Endodermal cell (in vitro differentiated cells): ENCODE measurements at regions not wholly inside any gene's neighbourhood (a gene's known extent, or its start where the extent isn't known, plus 50 kb on each side); places are given as distances from the start of the nearest gene placed in this dataset.
A peak's percentile ranks its signal among the peaks of the same experiment; 100 is the strongest.

Experiments
- DNase-seq: peaks from one replicate; pipeline ENCODE4 v3.0.0-alpha.2; 2017
- H3K27ac ChIP-seq: 2 replicates; pipeline ENCODE4 v1.5.1; 2013; ENCODE audit warnings: mild to moderate bottlenecking, low read depth, low read length, moderate library complexity
- H3K27me3 ChIP-seq: 2 replicates; pipeline ENCODE4 v1.6.1; 2013; ENCODE audit warnings: mild to moderate bottlenecking, low read length, moderate library complexity; ENCODE audit not compliant: insufficient read depth, control insufficient read depth, poor library complexity, severe bottlenecking
- H3K36me3 ChIP-seq: 2 replicates; pipeline ENCODE4 v1.7.0; 2013; ENCODE audit warnings: mild to moderate bottlenecking, low read length, moderate library complexity; ENCODE audit not compliant: control insufficient read depth, insufficient read depth
- H3K4me1 ChIP-seq: one replicate; pipeline ENCODE4 v1.7.0; 2013; ENCODE audit warnings: low read length; ENCODE audit not compliant: control insufficient read depth, insufficient read depth
- H3K4me3 ChIP-seq: 2 replicates; pipeline ENCODE4 v1.5.1; 2013; ENCODE audit warnings: mild to moderate bottlenecking, low read length, moderate library complexity
- H3K9ac ChIP-seq: 2 replicates; pipeline ENCODE4 v1.6.1; 2013; ENCODE audit warnings: mild to moderate bottlenecking, low read length, moderate library complexity; ENCODE audit not compliant: poor library complexity, severe bottlenecking; ENCODE audit errors: extremely low read depth
- H3K9me3 ChIP-seq: 2 replicates; pipeline ENCODE4 v1.6.1; 2013; ENCODE audit warnings: mild to moderate bottlenecking, low read length, moderate library complexity; ENCODE audit not compliant: control insufficient read depth
- H3K27ac Mint-ChIP-seq: 2 replicates; pipeline ENCODE4 v1.8.0; 2020; ENCODE audit warnings: mixed read lengths
- H3K27me3 Mint-ChIP-seq: 2 replicates; pipeline ENCODE4 v1.8.0; 2021; ENCODE audit warnings: mild to moderate bottlenecking, mixed read lengths; ENCODE audit not compliant: insufficient read depth
- H3K36me3 Mint-ChIP-seq: 2 replicates; pipeline ENCODE4 v1.8.0; 2020; ENCODE audit warnings: low read depth, mixed read lengths
- H3K4me1 Mint-ChIP-seq: 2 replicates; pipeline ENCODE4 v1.8.0; 2020; ENCODE audit warnings: mixed read lengths
- H3K4me3 Mint-ChIP-seq: 2 replicates; pipeline ENCODE4 v1.8.0; 2020; ENCODE audit warnings: mild to moderate bottlenecking, moderate library complexity, mixed read lengths
- H3K9me3 Mint-ChIP-seq: 2 replicates; pipeline ENCODE4 v1.8.0; 2020; ENCODE audit warnings: mild to moderate bottlenecking, mixed read lengths
- WGBS, 2 experiments: methylation state at CpG; one replicate each; pipeline versions ENCODE4 v1.1.5 to v1.1.7; 2013; ENCODE audit warnings: missing lambda C conversion rate in 2 of 2, mixed read lengths in 1 of 2; ENCODE audit not compliant: insufficient coverage in 1 of 2, insufficient read length in 1 of 2; 5-methylcytosine and 5-hydroxymethylcytosine counted together
- TF ChIP-seq, protein P1 (sequence below): fragments of 200-600 bp; sonication (generic); conservative IDR thresholded peaks from 2 replicates; pipeline ENCODE4 v1.5.0; 2021; ENCODE audit warnings: antibody characterized with exemption, mild to moderate bottlenecking

DNA sequence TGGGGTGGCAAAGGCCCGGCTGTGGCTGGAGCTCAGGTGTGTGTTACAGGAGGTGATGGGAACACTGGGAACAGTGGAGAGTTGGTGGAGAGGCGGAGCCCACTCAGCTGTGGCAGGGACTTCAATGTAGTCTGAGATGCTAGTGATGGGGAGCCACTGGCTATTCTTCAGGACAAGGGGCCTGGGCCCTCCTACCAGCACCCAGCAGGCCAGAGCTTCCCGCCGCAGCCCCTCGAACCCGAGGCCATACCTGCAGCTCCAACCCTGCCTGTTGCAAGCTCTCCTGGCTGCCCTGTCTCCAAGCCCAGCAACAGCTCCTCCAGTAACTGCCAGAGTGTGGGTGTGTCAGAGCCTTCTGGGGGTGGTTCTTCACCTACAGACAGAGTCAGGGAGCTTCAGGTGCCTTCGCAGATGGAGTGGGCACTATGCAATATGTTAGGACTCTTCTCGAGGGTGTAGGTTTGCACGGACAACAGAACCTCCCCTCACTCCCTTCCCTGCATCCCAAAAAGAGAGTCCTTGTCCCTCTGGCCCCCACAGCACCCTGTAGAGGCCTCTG, 146.2 kb upstream of the MLN start:
- no peaks in the 10 kb centered on the region for H3K36me3 ChIP-seq
- Mint-ChIP-seq H3K27ac (no peak overlapping the region), H3K4me3 (no peak overlapping the region), H3K4me1 (peaks cover 13% of the 10 kb centered on the region), H3K9me3 (no peaks in the 10 kb centered on the region), H3K27me3 (peaks cover 39% of the 10 kb centered on the region), H3K36me3 (no peaks in the 10 kb centered on the region)
- H3K9me3 ChIP-seq: no peaks in the 10 kb centered on the region
- H3K27me3 ChIP-seq: no peaks in the 10 kb centered on the region
- H3K9ac ChIP-seq: no peak overlapping the region
- H3K4me3 ChIP-seq: no peak overlapping the region
- no peak overlapping the region for H3K27ac ChIP-seq
- H3K4me1 ChIP-seq: peaks cover 12% of the 10 kb centered on the region
- WGBS, 2 experiments: 90 to 91% methylated on average over 2 to 9 of the region's 9 CpGs
- peak; percentile 48 for DNase-seq
- TF ChIP-seq, protein P1, sequence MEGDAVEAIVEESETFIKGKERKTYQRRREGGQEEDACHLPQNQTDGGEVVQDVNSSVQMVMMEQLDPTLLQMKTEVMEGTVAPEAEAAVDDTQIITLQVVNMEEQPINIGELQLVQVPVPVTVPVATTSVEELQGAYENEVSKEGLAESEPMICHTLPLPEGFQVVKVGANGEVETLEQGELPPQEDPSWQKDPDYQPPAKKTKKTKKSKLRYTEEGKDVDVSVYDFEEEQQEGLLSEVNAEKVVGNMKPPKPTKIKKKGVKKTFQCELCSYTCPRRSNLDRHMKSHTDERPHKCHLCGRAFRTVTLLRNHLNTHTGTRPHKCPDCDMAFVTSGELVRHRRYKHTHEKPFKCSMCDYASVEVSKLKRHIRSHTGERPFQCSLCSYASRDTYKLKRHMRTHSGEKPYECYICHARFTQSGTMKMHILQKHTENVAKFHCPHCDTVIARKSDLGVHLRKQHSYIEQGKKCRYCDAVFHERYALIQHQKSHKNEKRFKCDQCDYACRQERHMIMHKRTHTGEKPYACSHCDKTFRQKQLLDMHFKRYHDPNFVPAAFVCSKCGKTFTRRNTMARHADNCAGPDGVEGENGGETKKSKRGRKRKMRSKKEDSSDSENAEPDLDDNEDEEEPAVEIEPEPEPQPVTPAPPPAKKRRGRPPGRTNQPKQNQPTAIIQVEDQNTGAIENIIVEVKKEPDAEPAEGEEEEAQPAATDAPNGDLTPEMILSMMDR: no peak

DNA sequence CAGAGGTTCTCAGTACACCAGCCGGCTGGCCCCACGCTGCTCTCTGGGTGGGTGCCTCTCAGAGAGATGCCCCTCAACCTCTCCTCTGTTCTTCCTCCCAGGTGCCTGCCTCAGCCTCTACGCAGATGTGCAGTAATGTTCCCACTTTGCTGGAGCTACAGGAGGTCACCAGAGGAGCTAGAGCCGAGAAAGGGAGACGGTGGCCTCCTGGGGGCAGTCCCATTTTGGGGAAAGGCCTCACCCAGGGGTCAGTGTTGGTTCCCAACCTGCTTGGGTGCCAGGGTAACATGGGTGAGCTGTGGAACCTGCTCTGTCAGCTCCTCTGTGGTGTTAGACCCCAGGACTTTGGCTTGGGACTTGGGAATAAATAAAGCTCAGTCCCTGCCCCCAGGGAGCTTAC, 145.3 kb upstream of the MLN start:
- Mint-ChIP-seq H3K4me3 (no peak overlapping the region), H3K27ac (no peak overlapping the region), H3K9me3 (no peaks in the 10 kb centered on the region), H3K36me3 (no peaks in the 10 kb centered on the region), H3K27me3 (peaks cover 41% of the 10 kb centered on the region), H3K4me1 (peaks cover 13% of the 10 kb centered on the region)
- no peak overlapping the region for H3K9ac ChIP-seq
- no peaks in the 10 kb centered on the region for H3K27me3 ChIP-seq
- H3K4me1 ChIP-seq: peaks cover 12% of the 10 kb centered on the region
- no peaks in the 10 kb centered on the region for H3K36me3 ChIP-seq
- H3K4me3 ChIP-seq: no peak overlapping the region
- no peak for DNase-seq
- WGBS, 2 experiments: 92 to 100% methylated on average over 2 to 5 of the region's 5 CpGs
- no peaks in the 10 kb centered on the region for H3K9me3 ChIP-seq
- no peak overlapping the region for H3K27ac ChIP-seq
- TF ChIP-seq, protein P1: no peak

DNA sequence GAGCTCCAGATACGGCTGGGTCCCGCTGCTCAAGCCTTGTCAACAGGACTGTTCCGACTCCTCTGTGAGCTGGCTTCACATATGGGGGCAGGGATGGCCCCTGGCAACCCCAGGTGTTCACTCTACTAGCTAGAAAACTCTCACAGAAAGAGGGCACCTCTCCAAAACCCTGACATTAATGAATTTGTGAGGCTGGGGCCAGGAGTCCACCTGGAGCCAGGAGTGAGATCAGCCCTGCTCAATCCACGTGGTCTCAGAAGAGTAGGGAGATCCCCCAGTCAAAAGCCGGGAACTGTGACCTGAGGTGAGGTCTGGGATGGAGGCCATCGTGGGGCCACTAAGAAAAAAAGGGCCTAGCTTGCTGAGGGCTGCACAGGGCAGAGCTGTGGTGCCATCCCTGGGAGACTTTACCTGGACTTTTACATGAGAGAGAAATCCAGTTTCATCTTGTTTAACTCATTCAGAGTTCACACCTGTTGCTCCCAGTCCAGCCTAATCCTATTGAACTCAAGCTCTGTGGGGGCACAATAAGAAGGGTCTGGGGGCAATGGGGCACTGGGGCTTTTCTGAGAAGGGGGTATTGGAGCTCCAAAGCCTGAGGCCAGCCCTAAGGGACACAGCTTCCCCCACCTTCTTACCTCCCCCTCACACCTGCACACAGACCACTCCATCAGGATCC, 144.3 kb upstream of the MLN start:
- TF ChIP-seq, protein P1: no peak
- peaks cover 13% of the 10 kb centered on the region for H3K4me1 Mint-ChIP-seq
- no peak overlapping the region for H3K27ac Mint-ChIP-seq
- H3K27me3 ChIP-seq: peaks cover 6% of the 10 kb centered on the region
- no peaks in the 10 kb centered on the region for H3K9me3 ChIP-seq
- no peak overlapping the region for H3K4me3 Mint-ChIP-seq
- DNase-seq: no peak
- H3K36me3 ChIP-seq: no peaks in the 10 kb centered on the region
- no peak overlapping the region for H3K27ac ChIP-seq
- H3K4me1 ChIP-seq: peaks cover 12% of the 10 kb centered on the region
- H3K4me3 ChIP-seq: no peak overlapping the region
- H3K9me3 Mint-ChIP-seq: no peaks in the 10 kb centered on the region
- no peak overlapping the region for H3K9ac ChIP-seq
- H3K36me3 Mint-ChIP-seq: no peaks in the 10 kb centered on the region
- WGBS, 2 experiments: 86 to 92% methylated on average over 6 of the region's 6 CpGs
- H3K27me3 Mint-ChIP-seq: peaks cover 48% of the 10 kb centered on the region
